CD14-positive monocyte (primary cell): ENCODE measurements at regions not wholly inside any gene's neighbourhood (a gene's known extent, or its start where the extent isn't known, plus 50 kb on each side); places are given as distances from the start of the nearest gene placed in this dataset.

Experiments
- DNase-seq, 3 donors: peaks; one replicate each; pipeline ENCODE4 v3.0.0-alpha.2; 2011 to 2022
- H2AFZ ChIP-seq: 2 replicates; pipeline ENCODE4 v1.6.0; 2012; ENCODE audit warnings: mild to moderate bottlenecking, low read depth, low read length, inconsistent platforms; ENCODE audit not compliant: insufficient read depth, poor library complexity, severe bottlenecking
- H3K27ac ChIP-seq, 2 donors: 1 replicate in 1 of 2; 2 replicates in 1 of 2; pipeline ENCODE4 v1.5.1; 2012 to 2013; ENCODE audit warnings: low read length in 2 of 2, control low read depth in 1 of 2, inconsistent platforms in 1 of 2, low read depth in 1 of 2, mild to moderate bottlenecking in 1 of 2
- H3K27me3 ChIP-seq, 2 donors: one replicate each; pipeline versions ENCODE4 v1.6.0 to v1.6.1; 2011 to 2013; ENCODE audit warnings: low read length in 2 of 2; ENCODE audit not compliant: control insufficient read depth in 2 of 2, insufficient read depth in 2 of 2
- H3K36me3 ChIP-seq, 2 donors: replicated peaks in 1 of 2; 1 replicate in 1 of 2; 2 replicates in 1 of 2; pipeline versions ENCODE4 v1.5.1 to v1.6.1; 2012 to 2013; ENCODE audit warnings: low read length in 2 of 2, control low read depth in 1 of 2, inconsistent platforms in 1 of 2, mild to moderate bottlenecking in 1 of 2; ENCODE audit not compliant: insufficient read depth in 2 of 2, control insufficient read depth in 1 of 2
- H3K4me1 ChIP-seq, 2 donors: 1 replicate in 1 of 2; 2 replicates in 1 of 2; pipeline versions ENCODE4 v1.5.1 to v1.6.1; 2012 to 2013; ENCODE audit warnings: low read length in 2 of 2, control low read depth in 1 of 2, inconsistent platforms in 1 of 2, mild to moderate bottlenecking in 1 of 2, moderate library complexity in 1 of 2; ENCODE audit not compliant: insufficient read depth in 2 of 2, control insufficient read depth in 1 of 2
- H3K4me2 ChIP-seq: replicated peaks from 2 replicates; pipeline ENCODE3; 2012; ENCODE audit warnings: low read length, moderate library complexity, mild to moderate bottlenecking; ENCODE audit not compliant: poor library complexity, severe bottlenecking; ENCODE audit errors: extremely low read depth
- H3K4me3 ChIP-seq, 3 experiments: fragments of 200-600 bp in 1 of 3; sonication (generic) in 1 of 3; replicated peaks in 1 of 3; 1 replicate in 2 of 3; 2 replicates in 1 of 3; pipeline ENCODE4 v1.5.1; 2011 to 2013; ENCODE audit warnings: low read length in 3 of 3, mild to moderate bottlenecking in 3 of 3, control low read depth in 2 of 3, low read depth in 2 of 3, inconsistent platforms in 1 of 3, moderate library complexity in 1 of 3
- H3K79me2 ChIP-seq: 2 replicates; pipeline ENCODE4 v1.6.0; 2012; ENCODE audit warnings: mild to moderate bottlenecking, control low read depth, inconsistent platforms, low read length, moderate library complexity; ENCODE audit not compliant: insufficient read depth
- H3K9ac ChIP-seq: 2 replicates; pipeline ENCODE4 v1.6.0; 2017; ENCODE audit warnings: low read length, mild to moderate bottlenecking; ENCODE audit not compliant: insufficient read depth, poor library complexity, severe bottlenecking
- H3K9me3 ChIP-seq, 2 donors: replicated peaks in 1 of 2; 1 replicate in 1 of 2; 2 replicates in 1 of 2; pipeline versions ENCODE4 v1.5.1 to v1.6.1; 2012 to 2013; ENCODE audit warnings: low read length in 2 of 2, control low read depth in 1 of 2; ENCODE audit not compliant: control insufficient read depth in 1 of 2, insufficient read depth in 1 of 2
- H4K20me1 ChIP-seq: 2 replicates; pipeline ENCODE4 v1.6.0; 2012; ENCODE audit warnings: mild to moderate bottlenecking, low read length, control low read depth, moderate library complexity; ENCODE audit not compliant: insufficient read depth
- H3K27ac Mint-ChIP-seq, 7 donors: one replicate each; pipeline ENCODE4 v1.8.0; 2020; ENCODE audit warnings: mild to moderate bottlenecking in 7 of 7, mixed read lengths in 7 of 7, moderate library complexity in 6 of 7, inconsistent platforms in 2 of 7
- H3K27me3 Mint-ChIP-seq, 3 donors: one replicate each; pipeline ENCODE4 v1.8.0; 2021 to 2022; ENCODE audit warnings: low read depth in 3 of 3, mild to moderate bottlenecking in 3 of 3, mixed read lengths in 3 of 3, moderate library complexity in 3 of 3, inconsistent platforms in 1 of 3
- H3K36me3 Mint-ChIP-seq, 2 donors: one replicate each; pipeline ENCODE4 v1.8.0; 2020; ENCODE audit warnings: mixed read lengths in 2 of 2, inconsistent platforms in 1 of 2, mild to moderate bottlenecking in 1 of 2
- H3K4me1 Mint-ChIP-seq: one replicate; pipeline ENCODE4 v1.8.0; 2020; ENCODE audit warnings: mild to moderate bottlenecking, mixed read lengths
- H3K4me3 Mint-ChIP-seq, 2 donors: one replicate each; pipeline ENCODE4 v1.8.0; 2020; ENCODE audit warnings: mild to moderate bottlenecking in 2 of 2, mixed read lengths in 2 of 2, moderate library complexity in 1 of 2
- H3K9me3 Mint-ChIP-seq, 7 donors: one replicate each; pipeline ENCODE4 v1.8.0; 2020 to 2022; ENCODE audit warnings: mixed read lengths in 7 of 7, mild to moderate bottlenecking in 6 of 7, moderate library complexity in 6 of 7, inconsistent platforms in 2 of 7
- WGBS: methylation state at CpG from one replicate; pipeline ENCODE4 v1.1.5; 2013; ENCODE audit warnings: missing lambda C conversion rate; ENCODE audit not compliant: insufficient coverage; 5-methylcytosine and 5-hydroxymethylcytosine counted together
- intact Hi-C, 2 donors: fragments of 100-400 bp; cut with micrococcal nuclease; formaldehyde crosslinking; loops; one replicate each; pipeline versions ENCODE4 v1.15.0 to v1.15.1; 2023
- TF ChIP-seq, protein P1 (sequence below): fragments of 200-600 bp; IDR thresholded peaks from one replicate; pipeline ENCODE4 v1.8.0; 2022; ENCODE audit warnings: antibody characterized with exemption, mild to moderate bottlenecking

DNA sequence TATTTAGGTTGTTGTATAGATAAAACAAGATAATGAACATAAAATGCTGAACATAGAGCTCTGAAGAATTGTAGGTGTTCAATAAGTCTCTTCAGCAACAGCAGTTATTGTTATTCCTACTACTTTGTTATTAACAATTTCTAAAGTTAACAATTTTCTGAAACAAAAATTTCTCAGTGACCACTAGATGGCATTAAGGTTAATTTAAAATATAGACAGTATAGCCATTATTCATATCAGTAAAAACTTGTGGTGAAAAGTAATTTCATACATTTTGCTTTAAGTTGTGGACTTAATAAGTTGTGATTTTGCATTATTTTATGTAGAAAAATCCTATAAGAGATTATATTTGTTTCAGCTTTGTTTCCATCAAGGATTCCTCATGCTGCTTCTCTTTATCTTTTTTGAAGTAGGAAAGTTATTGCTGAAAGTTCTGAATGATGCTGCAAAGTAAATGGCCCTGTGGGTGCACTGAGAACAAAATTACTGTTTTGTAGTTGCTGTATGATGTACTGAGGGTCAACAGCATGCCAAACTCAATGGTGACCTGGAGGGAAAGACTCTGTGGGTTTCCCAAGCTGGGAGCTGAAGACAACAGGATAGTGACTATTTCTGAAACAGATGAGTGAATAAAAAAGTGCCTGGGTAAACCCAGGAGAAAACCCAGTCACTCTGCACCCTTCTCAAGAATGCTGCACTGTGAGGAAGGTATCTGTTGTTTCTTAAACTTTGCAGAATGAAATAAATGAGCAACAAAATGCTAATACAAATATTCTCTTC, 253.6 kb downstream of the KIF20B start:
- Histone ChIP-seq H3K4me1 (no peaks in the 10 kb centered on the region), H3K4me2 (no peak overlapping the region), H4K20me1 (no peaks in the 10 kb centered on the region), H3K79me2 (no peaks in the 10 kb centered on the region), H3K36me3 (no peaks in the 10 kb centered on the region), H3K9ac (no peak overlapping the region), H3K9me3 (peaks cover 0 to 16% of the 10 kb centered on the region in 2 donors), H3K27me3 (no peaks in the 10 kb centered on the region), H3K4me3 (no peak overlapping the region), H2AFZ (no peak overlapping the region), H3K27ac (no peak overlapping the region)
- peaks cover 4% of the 10 kb centered on the region for H3K4me1 Mint-ChIP-seq
- no peak overlapping the region for H3K4me3 Mint-ChIP-seq
- intact Hi-C loops: no loop called here
- TF ChIP-seq, protein P1, sequence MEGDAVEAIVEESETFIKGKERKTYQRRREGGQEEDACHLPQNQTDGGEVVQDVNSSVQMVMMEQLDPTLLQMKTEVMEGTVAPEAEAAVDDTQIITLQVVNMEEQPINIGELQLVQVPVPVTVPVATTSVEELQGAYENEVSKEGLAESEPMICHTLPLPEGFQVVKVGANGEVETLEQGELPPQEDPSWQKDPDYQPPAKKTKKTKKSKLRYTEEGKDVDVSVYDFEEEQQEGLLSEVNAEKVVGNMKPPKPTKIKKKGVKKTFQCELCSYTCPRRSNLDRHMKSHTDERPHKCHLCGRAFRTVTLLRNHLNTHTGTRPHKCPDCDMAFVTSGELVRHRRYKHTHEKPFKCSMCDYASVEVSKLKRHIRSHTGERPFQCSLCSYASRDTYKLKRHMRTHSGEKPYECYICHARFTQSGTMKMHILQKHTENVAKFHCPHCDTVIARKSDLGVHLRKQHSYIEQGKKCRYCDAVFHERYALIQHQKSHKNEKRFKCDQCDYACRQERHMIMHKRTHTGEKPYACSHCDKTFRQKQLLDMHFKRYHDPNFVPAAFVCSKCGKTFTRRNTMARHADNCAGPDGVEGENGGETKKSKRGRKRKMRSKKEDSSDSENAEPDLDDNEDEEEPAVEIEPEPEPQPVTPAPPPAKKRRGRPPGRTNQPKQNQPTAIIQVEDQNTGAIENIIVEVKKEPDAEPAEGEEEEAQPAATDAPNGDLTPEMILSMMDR: peak; percentile 47
- no peak overlapping the region for H3K27ac Mint-ChIP-seq
- DNase-seq: no peak
- H3K36me3 Mint-ChIP-seq: no peaks in the 10 kb centered on the region
- H3K27me3 Mint-ChIP-seq: peaks cover 0 to 2% (median 0%) of the 10 kb centered on the region in 3 donors
- peaks cover 1 to 12% (median 4%) of the 10 kb centered on the region in 7 donors for H3K9me3 Mint-ChIP-seq

DNA sequence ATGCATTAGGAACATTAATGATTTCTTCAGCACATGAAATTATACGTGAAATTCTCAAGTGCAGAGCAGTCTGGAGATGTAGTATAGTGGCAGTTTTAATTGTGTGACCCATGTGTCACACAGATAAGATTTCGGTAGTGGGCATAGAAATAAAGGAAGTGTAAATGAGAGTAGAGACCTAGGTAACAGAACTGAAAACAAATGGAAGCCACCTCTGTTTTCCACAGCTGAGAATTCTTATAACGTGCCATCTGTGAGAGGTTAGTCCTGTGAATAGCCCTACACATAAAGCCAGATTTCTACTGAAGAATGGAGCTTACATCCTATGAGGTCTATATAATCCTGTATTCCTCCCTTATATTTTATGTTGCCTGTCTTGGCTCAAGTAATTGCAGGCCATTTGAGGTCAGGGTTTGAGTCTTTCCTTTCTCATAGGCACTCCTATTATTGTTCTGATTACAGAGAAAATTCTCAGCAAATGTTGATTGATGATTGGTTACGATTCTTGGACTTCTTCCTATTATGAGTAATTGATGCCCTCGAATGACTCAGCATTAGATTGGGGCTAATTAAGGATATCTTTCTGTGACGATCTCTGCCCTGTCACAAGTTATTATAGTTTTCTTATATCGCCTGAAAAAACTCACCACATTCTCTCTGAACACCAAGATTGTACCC, 258.2 kb downstream of the KIF20B start:
- H3K4me3 Mint-ChIP-seq: no peak overlapping the region
- no peak overlapping the region for H2AFZ ChIP-seq
- WGBS: no CpG with 5 or more reads among the region's 7 CpGs
- no peak overlapping the region for H3K4me3 ChIP-seq
- no peaks in the 10 kb centered on the region for H3K9me3 ChIP-seq
- no peak overlapping the region for H3K27ac ChIP-seq
- H3K9ac ChIP-seq: no peak overlapping the region
- TF ChIP-seq, protein P1: no peak
- H3K36me3 ChIP-seq: no peaks in the 10 kb centered on the region
- DNase-seq: no peak
- H3K9me3 Mint-ChIP-seq: peaks cover 0 to 4% (median 0%) of the 10 kb centered on the region in 7 donors
- no peaks in the 10 kb centered on the region for H3K27me3 ChIP-seq
- no peaks in the 10 kb centered on the region for H3K79me2 ChIP-seq
- H3K36me3 Mint-ChIP-seq: no peaks in the 10 kb centered on the region
- peaks cover 4% of the 10 kb centered on the region for H3K4me1 Mint-ChIP-seq
- H3K27me3 Mint-ChIP-seq: no peaks in the 10 kb centered on the region
- H3K4me1 ChIP-seq: no peaks in the 10 kb centered on the region
- no peak overlapping the region for H3K27ac Mint-ChIP-seq
- H4K20me1 ChIP-seq: no peaks in the 10 kb centered on the region
- H3K4me2 ChIP-seq: no peak overlapping the region
- intact Hi-C loops: no loop called here
